ENCODE measurements at regions not wholly inside any gene's neighbourhood (a gene's known extent, or its start where the extent isn't known, plus 50 kb on each side); places are given as distances from the start of the nearest gene placed in this dataset.

GRCh38 chr12:60101715-60102114, 505.9 kb downstream of the SLC16A7 start:
- H3K4me3 ChIP-seq (ENCODE audit: extremely low read depth in 1 of 4, insufficient read depth in 2 of 4, low read depth in 3 of 4, low read length in 4 of 4): no peak overlapping the region
- TF ChIP-seq, protein P1, sequence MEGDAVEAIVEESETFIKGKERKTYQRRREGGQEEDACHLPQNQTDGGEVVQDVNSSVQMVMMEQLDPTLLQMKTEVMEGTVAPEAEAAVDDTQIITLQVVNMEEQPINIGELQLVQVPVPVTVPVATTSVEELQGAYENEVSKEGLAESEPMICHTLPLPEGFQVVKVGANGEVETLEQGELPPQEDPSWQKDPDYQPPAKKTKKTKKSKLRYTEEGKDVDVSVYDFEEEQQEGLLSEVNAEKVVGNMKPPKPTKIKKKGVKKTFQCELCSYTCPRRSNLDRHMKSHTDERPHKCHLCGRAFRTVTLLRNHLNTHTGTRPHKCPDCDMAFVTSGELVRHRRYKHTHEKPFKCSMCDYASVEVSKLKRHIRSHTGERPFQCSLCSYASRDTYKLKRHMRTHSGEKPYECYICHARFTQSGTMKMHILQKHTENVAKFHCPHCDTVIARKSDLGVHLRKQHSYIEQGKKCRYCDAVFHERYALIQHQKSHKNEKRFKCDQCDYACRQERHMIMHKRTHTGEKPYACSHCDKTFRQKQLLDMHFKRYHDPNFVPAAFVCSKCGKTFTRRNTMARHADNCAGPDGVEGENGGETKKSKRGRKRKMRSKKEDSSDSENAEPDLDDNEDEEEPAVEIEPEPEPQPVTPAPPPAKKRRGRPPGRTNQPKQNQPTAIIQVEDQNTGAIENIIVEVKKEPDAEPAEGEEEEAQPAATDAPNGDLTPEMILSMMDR (IDR thresholded peaks at IDR 0.05; ENCODE audit: control extremely low read depth in 1 of 3, insufficient read depth in 1 of 3, low read depth in 1 of 3, low read length in 3 of 3): no peak
- TF ChIP-seq SUZ12 (IDR thresholded peaks at IDR 0.05; ENCODE audit: low read length): no peak
- no peak for TF ChIP-seq RBBP5 (IDR thresholded peaks at IDR 0.05; ENCODE audit: borderline replicate concordance, low read depth, low read length)
- no peak for TF ChIP-seq ATF3 (IDR thresholded peaks at IDR 0.05; ENCODE audit: insufficient read depth, low read depth, low read length)
- no peak for TF ChIP-seq TAF1 (IDR thresholded peaks at IDR 0.05; ENCODE audit: low read depth, low read length)
- no peak for TF ChIP-seq POU5F1 (IDR thresholded peaks at IDR 0.05; ENCODE audit: low read depth, low read length)
- TF ChIP-seq TBP (IDR thresholded peaks at IDR 0.05; ENCODE audit: low read depth, low read length): no peak
- no peak for TF ChIP-seq TCF12 (IDR thresholded peaks at IDR 0.05; ENCODE audit: low read depth, low read length)
- TF ChIP-seq, protein P2, sequence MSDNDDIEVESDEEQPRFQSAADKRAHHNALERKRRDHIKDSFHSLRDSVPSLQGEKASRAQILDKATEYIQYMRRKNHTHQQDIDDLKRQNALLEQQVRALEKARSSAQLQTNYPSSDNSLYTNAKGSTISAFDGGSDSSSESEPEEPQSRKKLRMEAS (IDR thresholded peaks at IDR 0.05): no peak
- TF ChIP-seq SP2 (IDR thresholded peaks at IDR 0.05; ENCODE audit: low read length): no peak
- TF ChIP-seq ZNF274 (IDR thresholded peaks at IDR 0.05; ENCODE audit: borderline replicate concordance, extremely low read depth, low read length): no peak
- no peak for TF ChIP-seq KDM1A (IDR thresholded peaks at IDR 0.05; ENCODE audit: borderline replicate concordance, low read length)
- no peak for TF ChIP-seq CEBPB (IDR thresholded peaks at IDR 0.05; ENCODE audit: low read depth, low read length)
- no peak for TF ChIP-seq NRF1 (IDR thresholded peaks at IDR 0.05; ENCODE audit: low read depth, low read length)

More at GRCh38 chr12:60101715-60102114, 505.9 kb downstream of the SLC16A7 start:
- Histone ChIP-seq H3K56ac (replicated peaks; ENCODE audit: insufficient read length, low read depth, low read length) (no peak overlapping the region), H2AK5ac (ENCODE audit: low read depth, low read length) (no peak overlapping the region), H3K4ac (replicated peaks; ENCODE audit: insufficient read length, low read depth, low read length) (no peak overlapping the region), H2BK12ac (ENCODE audit: low read depth, low read length) (no peak overlapping the region), H4K91ac (replicated peaks; ENCODE audit: insufficient read length, low read length) (no peak overlapping the region), H3K14ac (ENCODE audit: insufficient read length) (no peak overlapping the region), H2BK20ac (ENCODE audit: low read length) (no peak overlapping the region), H3K23me2 (ENCODE audit: low read depth, low read length) (no peaks in the 10 kb centered on the region), H4K20me1 (replicated peaks in 1 of 2; ENCODE audit: control insufficient read depth in 1 of 2, insufficient read depth in 2 of 2, low read length in 2 of 2) (no peaks in the 10 kb centered on the region), H2AFZ (ENCODE audit: low read length) (no peak overlapping the region), H2BK5ac (ENCODE audit: low read depth, low read length) (no peak overlapping the region), H3K23ac (ENCODE audit: insufficient read length) (no peak overlapping the region), H3K27me3 (replicated peaks in 1 of 4; ENCODE audit: control insufficient read depth in 3 of 4, extremely low read depth in 1 of 4, insufficient read depth in 3 of 4, low read length in 3 of 4) (no peaks in the 10 kb centered on the region), H3K79me2 (ENCODE audit: control insufficient read depth in 1 of 2, insufficient read depth in 2 of 2, low read length in 2 of 2) (no peaks in the 10 kb centered on the region), H3K4me2 (ENCODE audit: insufficient read depth in 1 of 2, low read depth in 2 of 2, low read length in 2 of 2) (no peak overlapping the region), H4K8ac (ENCODE audit: extremely low read depth, insufficient read depth, low read length) (no peak overlapping the region), H4K5ac (ENCODE audit: insufficient read length, low read depth, low read length) (no peak overlapping the region), H3K36me3 (ENCODE audit: control insufficient read depth in 2 of 4, insufficient read depth in 4 of 4, low read length in 3 of 4) (no peaks in the 10 kb centered on the region), H3K18ac (ENCODE audit: extremely low read depth, low read length) (no peak overlapping the region), H3K9ac (replicated peaks in 1 of 4; ENCODE audit: extremely low read depth in 1 of 4, low read depth in 3 of 4, low read length in 3 of 4) (no peak overlapping the region), H3K27ac (ENCODE audit: low read depth, low read length) (no peak overlapping the region), H3K4me1 (replicated peaks in 1 of 4; ENCODE audit: control insufficient read depth in 3 of 4, insufficient read depth in 4 of 4, low read length in 3 of 4) (no peaks in the 10 kb centered on the region), H3K79me1 (ENCODE audit: low read depth, low read length) (no peaks in the 10 kb centered on the region), H2BK15ac (ENCODE audit: low read length) (no peak overlapping the region), H2BK120ac (replicated peaks; ENCODE audit: low read depth, low read length) (no peak overlapping the region), H3K9me3 (ENCODE audit: insufficient read depth in 2 of 2, low read depth in 1 of 2, low read length in 1 of 2) (peaks cover 2 to 7% of the 10 kb centered on the region in 2 experiments; a peak in 1 of 4 replicates)
- POLR2A ChIA-PET (ENCODE audit: partially characterized antibody): no interaction called here
- CTCF ChIA-PET (ENCODE audit: partially characterized antibody): no interaction called here
- DNase-seq (ENCODE audit: low read depth in 1 of 2, low spot score in 2 of 2) (no peak), FAIRE-seq (no peak)
